H1 (cell line): ENCODE measurements at regions not wholly inside any gene's neighbourhood (a gene's known extent, or its start where the extent isn't known, plus 50 kb on each side); places are given as distances from the start of the nearest gene placed in this dataset.

ENCODE experiments used
- CTCF ChIA-PET: fragments of 300-600 bp; sonication (Branson Sonifier 250); formaldehyde crosslinking; loops from one replicate; lab custom pipeline; 2021; ENCODE audit not compliant: partially characterized antibody; lab: Charles Lee
- POLR2A ChIA-PET: fragments of 300-600 bp; sonication (Branson Sonifier 250); formaldehyde crosslinking; loops from one replicate; lab custom pipeline; 2021; ENCODE audit warnings: inconsistent platforms; ENCODE audit not compliant: partially characterized antibody; lab: Charles Lee
- DNase-seq, 2 experiments: peaks; one replicate each; pipeline versions ENCODE4 v3.0.0 to v3.0.0-alpha.2; 2010 to 2022; ENCODE audit warnings: low spot score in 2 of 2, low read depth in 1 of 2, mixed read lengths in 1 of 2
- FAIRE-seq: peaks from 2 replicates; lab custom pipeline; 2011; peaks lifted over from hg19 to GRCh38; lab: Jason Lieb, UNC
- H2AFZ ChIP-seq: 2 replicates; pipeline ENCODE4 v1.8.1; 2012; ENCODE audit warnings: low read length, inconsistent platforms
- H2AK5ac ChIP-seq: 2 replicates; pipeline ENCODE4 v1.6.1; 2013; ENCODE audit warnings: low read depth, low read length
- H2BK120ac ChIP-seq: replicated peaks from 2 replicates; pipeline ENCODE3; 2013; ENCODE audit warnings: low read depth, low read length, inconsistent platforms
- H2BK12ac ChIP-seq: 2 replicates; pipeline ENCODE4 v1.6.1; 2013; ENCODE audit warnings: low read depth, low read length
- H2BK15ac ChIP-seq: 2 replicates; pipeline ENCODE4 v1.6.1; 2013; ENCODE audit warnings: low read length
- H2BK20ac ChIP-seq: 2 replicates; pipeline ENCODE4 v1.6.1; 2013; ENCODE audit warnings: low read length
- H2BK5ac ChIP-seq: 2 replicates; pipeline ENCODE4 v1.6.1; 2013; ENCODE audit warnings: low read depth, low read length
- H3K14ac ChIP-seq: 2 replicates; pipeline ENCODE4 v1.6.1; 2013; ENCODE audit warnings: inconsistent platforms; ENCODE audit not compliant: insufficient read length
- H3K18ac ChIP-seq: 2 replicates; pipeline ENCODE4 v1.6.1; 2013; ENCODE audit warnings: low read length; ENCODE audit errors: extremely low read depth
- H3K23ac ChIP-seq: 2 replicates; pipeline ENCODE4 v1.6.1; 2013; ENCODE audit warnings: inconsistent platforms; ENCODE audit not compliant: insufficient read length
- H3K23me2 ChIP-seq: 2 replicates; pipeline ENCODE4 v1.6.1; 2013; ENCODE audit warnings: low read depth, low read length
- H3K27ac ChIP-seq: 2 replicates; pipeline ENCODE4 v1.6.1; 2011; ENCODE audit warnings: low read depth, low read length, inconsistent platforms
- H3K27me3 ChIP-seq, 4 experiments: replicated peaks in 1 of 4; 1 replicate in 1 of 4; 2 replicates in 3 of 4; pipeline versions ENCODE4 v1.6.1 to v1.8.1; 2011 to 2013; ENCODE audit warnings: low read length in 3 of 4, mild to moderate bottlenecking in 3 of 4, inconsistent platforms in 2 of 4, mixed read lengths in 2 of 4, moderate library complexity in 1 of 4; ENCODE audit not compliant: control insufficient read depth in 3 of 4, insufficient read depth in 3 of 4; ENCODE audit errors: extremely low read depth in 1 of 4
- H3K36me3 ChIP-seq, 4 experiments: 2 replicates each; pipeline versions ENCODE4 v1.6.1 to v1.8.1; 2011 to 2013; ENCODE audit warnings: mild to moderate bottlenecking in 4 of 4, low read length in 3 of 4, moderate library complexity in 2 of 4, control low read depth in 1 of 4, inconsistent platforms in 1 of 4; ENCODE audit not compliant: insufficient read depth in 4 of 4, control insufficient read depth in 2 of 4
- H3K4ac ChIP-seq: replicated peaks from 2 replicates; pipeline ENCODE3; 2013; ENCODE audit warnings: low read length, low read depth, mixed read lengths, inconsistent platforms; ENCODE audit not compliant: insufficient read length
- H3K4me1 ChIP-seq, 4 experiments: replicated peaks in 1 of 4; 1 replicate in 1 of 4; 2 replicates in 3 of 4; pipeline versions ENCODE4 v1.6.1 to v1.8.1; 2011 to 2013; ENCODE audit warnings: low read length in 3 of 4, inconsistent platforms in 2 of 4, mixed read lengths in 1 of 4; ENCODE audit not compliant: insufficient read depth in 4 of 4, control insufficient read depth in 3 of 4
- H3K4me2 ChIP-seq, 2 experiments: 2 replicates each; pipeline versions ENCODE4 v1.6.1 to v1.8.1; 2011 to 2013; ENCODE audit warnings: low read depth in 2 of 2, low read length in 2 of 2, control low read depth in 1 of 2, inconsistent platforms in 1 of 2, mild to moderate bottlenecking in 1 of 2; ENCODE audit not compliant: insufficient read depth in 1 of 2
- H3K4me3 ChIP-seq, 4 experiments: fragments of 200-600, 300-600 bp in 1 of 4; sonication (generic), shearing (Covaris generic), sonication (Bioruptor Twin) in 1 of 4; 2 replicates each; pipeline versions ENCODE4 v1.5.1 to v1.8.1; 2011 to 2016; ENCODE audit warnings: low read length in 4 of 4, low read depth in 3 of 4, control low read depth in 2 of 4, inconsistent platforms in 2 of 4, mild to moderate bottlenecking in 2 of 4, mixed read lengths in 1 of 4, moderate library complexity in 1 of 4; ENCODE audit not compliant: insufficient read depth in 2 of 4; ENCODE audit errors: extremely low read depth in 1 of 4
- H3K56ac ChIP-seq: replicated peaks from 2 replicates; pipeline ENCODE3; 2013; ENCODE audit warnings: low read depth, mild to moderate bottlenecking, mixed read lengths, low read length, inconsistent platforms; ENCODE audit not compliant: insufficient read length
- H3K79me1 ChIP-seq: 2 replicates; pipeline ENCODE4 v1.6.1; 2013; ENCODE audit warnings: low read depth, low read length, control low read depth
- H3K79me2 ChIP-seq, 2 experiments: 2 replicates each; pipeline versions ENCODE4 v1.6.1 to v1.8.1; 2012 to 2013; ENCODE audit warnings: low read length in 2 of 2, mild to moderate bottlenecking in 2 of 2, inconsistent platforms in 1 of 2; ENCODE audit not compliant: insufficient read depth in 2 of 2, control insufficient read depth in 1 of 2
- H3K9ac ChIP-seq, 4 experiments: replicated peaks in 1 of 4; 1 replicate in 1 of 4; 2 replicates in 3 of 4; pipeline versions ENCODE4 v1.6.1 to v1.8.1; 2011 to 2013; ENCODE audit warnings: low read depth in 3 of 4, low read length in 3 of 4, control low read depth in 2 of 4, mild to moderate bottlenecking in 2 of 4, moderate library complexity in 2 of 4, inconsistent platforms in 1 of 4; ENCODE audit errors: extremely low read depth in 1 of 4
- H3K9me3 ChIP-seq, 2 experiments: 2 replicates each; pipeline versions ENCODE4 v1.6.1 to v1.8.1; 2012 to 2013; ENCODE audit warnings: mild to moderate bottlenecking in 2 of 2, moderate library complexity in 2 of 2, control low read depth in 1 of 2, inconsistent platforms in 1 of 2, low read depth in 1 of 2, low read length in 1 of 2, mixed read lengths in 1 of 2; ENCODE audit not compliant: insufficient read depth in 2 of 2
- H4K20me1 ChIP-seq, 2 experiments: replicated peaks in 1 of 2; 2 replicates each; pipeline versions ENCODE3 to v1.8.1; 2011 to 2013; ENCODE audit warnings: inconsistent platforms in 2 of 2, low read length in 2 of 2, mild to moderate bottlenecking in 1 of 2; ENCODE audit not compliant: insufficient read depth in 2 of 2, control insufficient read depth in 1 of 2
- H4K5ac ChIP-seq: 2 replicates; pipeline ENCODE4 v1.6.1; 2013; ENCODE audit warnings: low read length, low read depth, mixed read lengths, inconsistent platforms; ENCODE audit not compliant: insufficient read length
- H4K8ac ChIP-seq: 2 replicates; pipeline ENCODE4 v1.8.0; 2013; ENCODE audit warnings: mild to moderate bottlenecking, moderate library complexity, low read length, inconsistent platforms; ENCODE audit not compliant: insufficient read depth; ENCODE audit errors: extremely low read depth
- H4K91ac ChIP-seq: replicated peaks from 2 replicates; pipeline ENCODE3; 2013; ENCODE audit warnings: low read length, mixed read lengths, inconsistent platforms; ENCODE audit not compliant: insufficient read length
- ASH2L ChIP-seq: fragments of 200-600, 300-600 bp; sonication (generic); IDR thresholded peaks from one replicate; pipeline ENCODE4 v1.7.1; 2017; ENCODE audit warnings: low read length
- CHD1 ChIP-seq: IDR thresholded peaks from 2 replicates; pipeline ENCODE4 v1.6.1; 2012; ENCODE audit warnings: low read depth, low read length, improper control_type of control experiment
- CREB1 ChIP-seq: IDR thresholded peaks from 2 replicates; pipeline ENCODE4 v1.6.1; 2012; ENCODE audit warnings: inconsistent platforms
- EGR1 ChIP-seq: IDR thresholded peaks from 2 replicates; pipeline ENCODE4 v1.6.1; 2011; ENCODE audit warnings: low read depth, low read length, borderline replicate concordance
- MAFK ChIP-seq: IDR thresholded peaks from 2 replicates; pipeline ENCODE4 v1.6.1; 2012; ENCODE audit warnings: low read depth, mild to moderate bottlenecking, improper control_type of control experiment, low read length
- RAD21 ChIP-seq, 2 experiments: IDR thresholded peaks in 1 of 2; conservative IDR thresholded peaks in 1 of 2; 2 replicates each; pipeline ENCODE4 v1.6.1; 2011; ENCODE audit warnings: low read depth in 2 of 2, low read length in 2 of 2, improper control_type of control experiment in 1 of 2, inconsistent platforms in 1 of 2, mild to moderate bottlenecking in 1 of 2, moderate library complexity in 1 of 2
- SAP30 ChIP-seq: fragments of 300-600 bp; sonication (generic); IDR thresholded peaks from 2 replicates; pipeline ENCODE4 v1.7.1; 2012; ENCODE audit warnings: low read length, moderate library complexity, mild to moderate bottlenecking, inconsistent platforms; ENCODE audit not compliant: insufficient read depth, insufficient replicate concordance
- SIRT6 ChIP-seq: IDR thresholded peaks from one replicate; pipeline ENCODE4 v1.7.1; 2012; ENCODE audit warnings: low read length, inconsistent platforms
- SRF ChIP-seq: IDR thresholded peaks from 2 replicates; pipeline ENCODE4 v1.6.1; 2011; ENCODE audit warnings: mild to moderate bottlenecking, low read depth, low read length, moderate library complexity
- TEAD4 ChIP-seq: IDR thresholded peaks from 2 replicates; pipeline ENCODE4 v1.6.1; 2012; ENCODE audit warnings: low read depth, low read length, inconsistent platforms, mixed read lengths
- WGBS, 2 experiments: shearing (Covaris generic) in 1 of 2; methylation state at CpG; one replicate each; pipeline versions ENCODE4 v1.1.6 to v1.1.7; 2013 to 2015; ENCODE audit warnings: low lambda C conversion rate in 2 of 2, mixed read lengths in 2 of 2, inconsistent platforms in 1 of 2, low coverage in 1 of 2, missing lambda C conversion rate in 1 of 2; ENCODE audit not compliant: insufficient replicate concordance in 2 of 2, insufficient coverage in 1 of 2, insufficient read length in 1 of 2; ENCODE audit errors: extremely low coverage in 1 of 2, missing lambda C conversion rate in 1 of 2; 5-methylcytosine and 5-hydroxymethylcytosine counted together

DNA sequence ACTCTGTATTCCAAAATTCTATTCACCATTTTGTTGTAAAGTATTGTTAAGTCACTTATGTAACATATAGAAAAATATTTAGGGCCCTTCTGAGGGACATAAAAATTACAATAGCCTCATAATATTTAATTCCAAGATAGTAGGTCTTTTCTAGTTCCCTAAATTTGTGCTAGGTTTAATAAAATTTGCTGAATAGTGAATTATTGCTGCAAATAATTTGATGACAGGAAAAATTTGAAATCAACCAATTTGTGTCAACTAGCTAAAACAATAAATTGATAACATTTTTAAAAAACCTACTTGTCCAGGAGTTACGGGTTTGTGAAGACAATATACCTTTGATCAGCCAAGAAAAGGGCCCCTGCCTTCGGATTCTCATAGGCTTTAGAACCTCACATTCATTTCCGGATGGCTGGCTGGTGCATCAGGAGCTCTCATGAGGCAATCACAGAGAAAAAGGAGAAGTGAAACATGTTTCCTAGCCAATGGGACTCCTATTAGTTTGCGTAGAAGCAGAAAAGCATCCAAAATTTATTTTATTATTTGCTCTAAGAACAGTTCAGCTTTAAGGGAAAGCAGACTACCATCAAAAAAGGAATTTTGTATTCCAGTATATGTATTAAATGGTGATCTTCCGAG, 177.2 kb downstream of the LRRC3B start:
- no peak for DNase-seq
- POLR2A ChIA-PET, result no interaction called here
- H2AFZ ChIP-seq, result no peak overlapping the region

More for the DNA sequence above, 177.2 kb downstream of the LRRC3B start:
- Histone ChIP-seq H3K23me2 (no peaks in the 10 kb centered on the region), H3K4me1 (no peaks in the 10 kb centered on the region), H3K79me1 (no peaks in the 10 kb centered on the region), H2BK120ac (no peak overlapping the region), H3K4me3 (no peak overlapping the region), H3K14ac (no peak overlapping the region), H3K23ac (no peak overlapping the region), H2BK12ac (no peak overlapping the region), H3K9ac (no peak overlapping the region), H2BK5ac (no peak overlapping the region), H2BK15ac (no peak overlapping the region), H4K5ac (no peak overlapping the region), H4K91ac (no peak overlapping the region), H3K4me2 (no peak overlapping the region), H3K9me3 (no peaks in the 10 kb centered on the region), H3K27me3 (no peaks in the 10 kb centered on the region), H2AK5ac (no peak overlapping the region), H3K36me3 (no peaks in the 10 kb centered on the region), H4K20me1 (no peaks in the 10 kb centered on the region), H3K56ac (no peak overlapping the region), H3K4ac (no peak overlapping the region), H3K79me2 (no peaks in the 10 kb centered on the region), H3K27ac (no peak overlapping the region), H4K8ac (no peak overlapping the region), H2BK20ac (no peak overlapping the region), H3K18ac (no peak overlapping the region)
- TF ChIP-seq RAD21 (IDR thresholded peaks at IDR 0.05 in 1 of 2, conservative IDR thresholded peaks at IDR 0.05 in 1 of 2; ENCODE audit: low read depth in 2 of 2, low read length in 2 of 2) (no peak), CREB1 (no peak), MAFK (no peak), SRF (no peak), EGR1 (no peak), SAP30 (no peak), SIRT6 (no peak), TEAD4 (no peak), CHD1 (no peak), ASH2L (no peak)
- WGBS, 2 experiments, result 91% methylated on average over 5 of the region's 5 CpGs; no CpG with 5 or more reads in 1 of the 2 experiments
- FAIRE-seq, result no peak
- CTCF ChIA-PET, result interaction anchor here (0.7 to 1.0 kb wide), 2 partner anchors 453 to 456 kb away, joined by 3 read pairs; no protein-coding TSS in a partner anchor
